ENCODE measurements at regions not wholly inside any gene's neighbourhood (a gene's known extent, or its start where the extent isn't known, plus 50 kb on each side); places are given as distances from the start of the nearest gene placed in this dataset.

DNA sequence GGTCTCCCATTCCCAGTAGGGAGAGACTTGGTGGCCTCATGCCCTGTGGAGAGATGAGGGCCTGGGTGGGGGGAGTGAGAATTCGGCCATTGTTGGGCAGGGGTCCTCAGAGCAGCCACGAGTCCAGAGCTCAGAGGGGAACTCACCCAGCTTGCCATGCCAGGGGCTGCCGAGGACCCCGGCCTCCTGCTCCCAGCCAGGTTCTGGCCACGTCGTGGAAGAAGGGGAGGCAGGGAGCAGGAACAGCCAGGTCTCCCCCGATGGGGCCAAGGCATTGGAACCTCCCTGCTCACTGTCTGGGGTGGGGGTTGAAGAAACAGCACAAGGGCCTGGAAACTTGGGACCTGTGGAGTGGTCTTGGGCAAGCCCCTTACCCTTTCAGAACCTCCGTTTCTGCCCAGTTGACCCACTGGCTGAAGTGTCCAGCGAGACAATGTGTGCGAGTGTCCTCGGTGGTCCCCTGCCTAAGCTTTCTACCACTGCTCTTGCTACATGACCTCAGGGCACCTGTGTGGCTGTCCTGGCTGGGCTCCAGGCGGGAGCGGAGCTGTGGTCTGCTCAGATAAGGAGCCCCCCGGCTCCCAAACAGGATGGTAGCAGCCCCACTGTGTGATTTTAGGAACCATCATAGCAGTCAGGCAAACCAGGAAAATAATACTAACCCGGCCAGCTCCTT lies 74.7 kb upstream of the WNT11 start:
- DNase-seq (ENCODE audit: low read depth), result no peak
- TF ChIP-seq, protein P1, sequence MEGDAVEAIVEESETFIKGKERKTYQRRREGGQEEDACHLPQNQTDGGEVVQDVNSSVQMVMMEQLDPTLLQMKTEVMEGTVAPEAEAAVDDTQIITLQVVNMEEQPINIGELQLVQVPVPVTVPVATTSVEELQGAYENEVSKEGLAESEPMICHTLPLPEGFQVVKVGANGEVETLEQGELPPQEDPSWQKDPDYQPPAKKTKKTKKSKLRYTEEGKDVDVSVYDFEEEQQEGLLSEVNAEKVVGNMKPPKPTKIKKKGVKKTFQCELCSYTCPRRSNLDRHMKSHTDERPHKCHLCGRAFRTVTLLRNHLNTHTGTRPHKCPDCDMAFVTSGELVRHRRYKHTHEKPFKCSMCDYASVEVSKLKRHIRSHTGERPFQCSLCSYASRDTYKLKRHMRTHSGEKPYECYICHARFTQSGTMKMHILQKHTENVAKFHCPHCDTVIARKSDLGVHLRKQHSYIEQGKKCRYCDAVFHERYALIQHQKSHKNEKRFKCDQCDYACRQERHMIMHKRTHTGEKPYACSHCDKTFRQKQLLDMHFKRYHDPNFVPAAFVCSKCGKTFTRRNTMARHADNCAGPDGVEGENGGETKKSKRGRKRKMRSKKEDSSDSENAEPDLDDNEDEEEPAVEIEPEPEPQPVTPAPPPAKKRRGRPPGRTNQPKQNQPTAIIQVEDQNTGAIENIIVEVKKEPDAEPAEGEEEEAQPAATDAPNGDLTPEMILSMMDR (conservative IDR thresholded peaks at IDR 0.05; ENCODE audit: low read depth, low read length), result no peak

DNA sequence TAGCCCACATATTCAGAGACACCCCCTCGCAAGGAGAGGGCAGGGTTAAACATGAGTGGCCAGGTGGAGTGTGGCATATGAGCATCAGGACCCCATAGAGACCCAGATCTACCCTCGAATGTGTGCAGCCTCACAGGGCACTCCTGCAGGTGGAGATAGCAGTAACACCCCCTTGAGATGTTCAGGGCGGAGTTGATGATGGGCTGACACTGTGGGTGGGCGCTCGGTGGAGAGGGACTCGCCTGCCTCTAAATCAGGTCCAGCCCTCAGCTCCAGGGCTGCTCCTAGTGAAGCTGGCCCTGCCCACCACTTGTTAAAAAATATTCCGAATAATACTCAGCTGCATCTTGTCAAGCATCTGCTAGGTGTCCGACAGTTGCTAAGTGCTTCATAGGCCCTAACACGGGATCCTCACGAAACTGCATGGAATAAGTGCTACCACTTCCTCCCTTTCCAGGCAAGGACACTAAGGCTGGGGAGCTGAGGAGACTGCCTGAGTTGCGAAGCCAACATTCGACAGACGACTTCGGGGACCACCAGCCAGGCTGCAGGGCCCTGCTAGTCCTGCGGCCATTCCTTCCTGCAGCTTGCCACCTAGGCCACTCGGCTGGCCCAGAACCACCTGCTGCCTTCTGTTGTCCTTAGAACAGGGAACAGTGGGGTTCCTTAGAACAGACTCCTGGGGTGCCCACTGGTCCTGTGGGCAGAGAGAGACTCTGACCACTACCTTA lies 74.0 kb upstream of the WNT11 start:
- DNase-seq (ENCODE audit: low read depth), result no peak
- TF ChIP-seq, protein P1 (conservative IDR thresholded peaks at IDR 0.05; ENCODE audit: low read depth, low read length), result no peak
- H3K4me3 ChIP-seq (ENCODE audit: low read depth, low read length), result no peak overlapping the region

More for the DNA sequence above, 74.7 kb upstream of the WNT11 start:
- H3K4me3 ChIP-seq (ENCODE audit: low read depth, low read length), result no peak overlapping the region

DNA sequence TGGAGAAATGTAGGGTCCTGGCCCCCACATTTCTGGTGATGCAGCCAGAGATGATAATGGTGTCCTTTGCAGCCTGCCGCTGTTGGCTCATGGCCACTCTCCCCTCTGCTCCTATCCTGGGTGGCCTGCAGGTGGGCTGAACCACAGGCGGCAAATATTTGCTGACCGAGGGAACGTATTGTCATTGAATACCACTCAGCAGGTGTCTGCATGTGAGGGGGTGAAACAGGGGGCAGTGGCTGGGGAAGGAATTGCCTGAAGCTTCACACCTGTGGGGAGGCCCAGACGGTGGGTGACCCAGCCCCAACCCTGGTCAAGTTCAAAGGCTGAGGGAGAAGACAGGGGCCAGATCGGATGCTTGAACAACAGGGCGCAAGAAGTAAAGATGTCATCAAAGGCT lies 73.3 kb upstream of the WNT11 start:
- DNase-seq (ENCODE audit: low read depth), result no peak
- TF ChIP-seq, protein P1 (conservative IDR thresholded peaks at IDR 0.05; ENCODE audit: low read depth, low read length), result no peak
- no peak overlapping the region for H3K4me3 ChIP-seq (ENCODE audit: low read depth, low read length)

GRCh38 chr11:76279038-76279437 lies 72.7 kb upstream of the WNT11 start:
- DNase-seq (ENCODE audit: low read depth), result no peak
- H3K4me3 ChIP-seq (ENCODE audit: low read depth, low read length), result no peak overlapping the region
- TF ChIP-seq, protein P1 (conservative IDR thresholded peaks at IDR 0.05; ENCODE audit: low read depth, low read length), result no peak

- TF ChIP-seq, protein P1 (conservative IDR thresholded peaks at IDR 0.05; ENCODE audit: low read depth, low read length), result no peak
- H3K4me3 ChIP-seq (ENCODE audit: low read depth, low read length), result no peak overlapping the region
- DNase-seq (ENCODE audit: low read depth), result no peak
These were observed 72.2 kb upstream of the WNT11 start for GRCh38 chr11:76278526-76278925.

GRCh38 chr11:76277298-76278175 lies 71.2 kb upstream of the WNT11 start:
- H3K4me3 ChIP-seq (ENCODE audit: low read depth, low read length), result no peak overlapping the region
- TF ChIP-seq, protein P1 (conservative IDR thresholded peaks at IDR 0.05; ENCODE audit: low read depth, low read length), result no peak
- no peak for DNase-seq (ENCODE audit: low read depth)
